ENCODE measurements at regions not wholly inside any gene's neighbourhood (a gene's known extent, or its start where the extent isn't known, plus 50 kb on each side); places are given as distances from the start of the nearest gene placed in this dataset.

DNA sequence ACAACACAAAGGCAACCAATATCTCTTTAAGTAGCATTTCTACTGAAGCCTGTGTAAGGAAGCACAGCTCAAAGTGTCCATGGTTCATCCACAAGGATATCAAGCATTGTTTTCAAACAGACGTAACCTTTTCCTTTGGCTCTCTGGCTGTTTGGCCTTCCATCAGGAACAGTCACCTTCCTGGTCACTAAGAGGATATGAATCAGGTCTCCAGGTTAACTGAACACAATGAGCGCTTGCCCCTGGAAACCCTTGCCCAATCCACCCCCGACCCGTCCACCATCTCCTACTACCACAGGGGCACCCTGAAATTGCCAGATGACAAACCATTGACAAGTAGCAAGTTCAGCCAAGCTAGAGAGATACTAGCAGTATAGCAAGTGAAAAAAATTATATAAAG is 114.4 kb upstream of the COL21A1 start:
- no peak for TF ChIP-seq EZH2 (IDR thresholded peaks at IDR 0.05; ENCODE audit: insufficient read depth, poor library complexity, severe bottlenecking)
- TF ChIP-seq EZH2phosphoT487 (IDR thresholded peaks at IDR 0.05; ENCODE audit: insufficient read depth, low read depth): no peak
